Panc1 (cell line): ENCODE measurements at regions not wholly inside any gene's neighbourhood (a gene's known extent, or its start where the extent isn't known, plus 50 kb on each side); places are given as distances from the start of the nearest gene placed in this dataset.

Source experiments
- POLR2AphosphoS5 ChIP-seq: IDR thresholded peaks from 2 replicates; pipeline ENCODE4 v1.6.1; 2012; ENCODE audit warnings: mild to moderate bottlenecking, low read depth, low read length, moderate library complexity
- SIN3A ChIP-seq: IDR thresholded peaks from 2 replicates; pipeline ENCODE4 v1.6.1; 2012; ENCODE audit warnings: low read depth, mild to moderate bottlenecking, low read length, moderate library complexity, borderline replicate concordance; ENCODE audit not compliant: insufficient read depth
- TCF7L2 ChIP-seq: IDR thresholded peaks from 2 replicates; pipeline ENCODE4 v1.6.1; 2011; ENCODE audit warnings: mild to moderate bottlenecking, low read depth, low read length, inconsistent platforms
- TF ChIP-seq, protein P1 (sequence below): fragments of 450-650 bp; IDR thresholded peaks from 2 replicates; pipeline ENCODE4 v1.5.1; 2017; ENCODE audit warnings: mild to moderate bottlenecking
- TF ChIP-seq, protein P2 (sequence below), 2 experiments: IDR thresholded peaks; 2 replicates each; pipeline ENCODE4 v1.6.1; 2011 to 2012; ENCODE audit warnings: low read depth in 2 of 2, control low read depth in 1 of 2, low read length in 1 of 2, mild to moderate bottlenecking in 1 of 2, moderate library complexity in 1 of 2; ENCODE audit not compliant: insufficient read depth in 1 of 2

DNA sequence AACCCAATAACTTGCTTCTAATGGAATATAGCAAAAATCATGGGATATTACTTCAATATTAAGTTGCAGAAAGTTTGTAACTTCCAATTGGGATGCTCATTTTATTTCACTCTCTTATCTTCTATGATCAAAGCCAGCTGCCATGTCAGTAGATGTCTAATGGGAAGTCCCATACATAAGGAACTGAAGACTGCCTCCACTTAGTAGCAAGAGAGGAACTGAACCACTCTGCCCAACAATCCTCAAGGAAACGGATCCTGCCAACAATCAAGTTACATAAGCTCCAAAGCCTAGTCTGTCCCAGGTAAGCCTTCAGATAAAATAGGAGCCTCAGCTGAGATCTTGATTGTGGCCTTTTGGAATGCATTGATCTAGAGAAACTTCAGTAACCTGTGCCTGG lies 431.5 kb upstream of the PCDH15 start:
- TF ChIP-seq, protein P1, sequence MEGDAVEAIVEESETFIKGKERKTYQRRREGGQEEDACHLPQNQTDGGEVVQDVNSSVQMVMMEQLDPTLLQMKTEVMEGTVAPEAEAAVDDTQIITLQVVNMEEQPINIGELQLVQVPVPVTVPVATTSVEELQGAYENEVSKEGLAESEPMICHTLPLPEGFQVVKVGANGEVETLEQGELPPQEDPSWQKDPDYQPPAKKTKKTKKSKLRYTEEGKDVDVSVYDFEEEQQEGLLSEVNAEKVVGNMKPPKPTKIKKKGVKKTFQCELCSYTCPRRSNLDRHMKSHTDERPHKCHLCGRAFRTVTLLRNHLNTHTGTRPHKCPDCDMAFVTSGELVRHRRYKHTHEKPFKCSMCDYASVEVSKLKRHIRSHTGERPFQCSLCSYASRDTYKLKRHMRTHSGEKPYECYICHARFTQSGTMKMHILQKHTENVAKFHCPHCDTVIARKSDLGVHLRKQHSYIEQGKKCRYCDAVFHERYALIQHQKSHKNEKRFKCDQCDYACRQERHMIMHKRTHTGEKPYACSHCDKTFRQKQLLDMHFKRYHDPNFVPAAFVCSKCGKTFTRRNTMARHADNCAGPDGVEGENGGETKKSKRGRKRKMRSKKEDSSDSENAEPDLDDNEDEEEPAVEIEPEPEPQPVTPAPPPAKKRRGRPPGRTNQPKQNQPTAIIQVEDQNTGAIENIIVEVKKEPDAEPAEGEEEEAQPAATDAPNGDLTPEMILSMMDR, result no peak
- TF ChIP-seq POLR2AphosphoS5, result no peak
- TF ChIP-seq, protein P2, sequence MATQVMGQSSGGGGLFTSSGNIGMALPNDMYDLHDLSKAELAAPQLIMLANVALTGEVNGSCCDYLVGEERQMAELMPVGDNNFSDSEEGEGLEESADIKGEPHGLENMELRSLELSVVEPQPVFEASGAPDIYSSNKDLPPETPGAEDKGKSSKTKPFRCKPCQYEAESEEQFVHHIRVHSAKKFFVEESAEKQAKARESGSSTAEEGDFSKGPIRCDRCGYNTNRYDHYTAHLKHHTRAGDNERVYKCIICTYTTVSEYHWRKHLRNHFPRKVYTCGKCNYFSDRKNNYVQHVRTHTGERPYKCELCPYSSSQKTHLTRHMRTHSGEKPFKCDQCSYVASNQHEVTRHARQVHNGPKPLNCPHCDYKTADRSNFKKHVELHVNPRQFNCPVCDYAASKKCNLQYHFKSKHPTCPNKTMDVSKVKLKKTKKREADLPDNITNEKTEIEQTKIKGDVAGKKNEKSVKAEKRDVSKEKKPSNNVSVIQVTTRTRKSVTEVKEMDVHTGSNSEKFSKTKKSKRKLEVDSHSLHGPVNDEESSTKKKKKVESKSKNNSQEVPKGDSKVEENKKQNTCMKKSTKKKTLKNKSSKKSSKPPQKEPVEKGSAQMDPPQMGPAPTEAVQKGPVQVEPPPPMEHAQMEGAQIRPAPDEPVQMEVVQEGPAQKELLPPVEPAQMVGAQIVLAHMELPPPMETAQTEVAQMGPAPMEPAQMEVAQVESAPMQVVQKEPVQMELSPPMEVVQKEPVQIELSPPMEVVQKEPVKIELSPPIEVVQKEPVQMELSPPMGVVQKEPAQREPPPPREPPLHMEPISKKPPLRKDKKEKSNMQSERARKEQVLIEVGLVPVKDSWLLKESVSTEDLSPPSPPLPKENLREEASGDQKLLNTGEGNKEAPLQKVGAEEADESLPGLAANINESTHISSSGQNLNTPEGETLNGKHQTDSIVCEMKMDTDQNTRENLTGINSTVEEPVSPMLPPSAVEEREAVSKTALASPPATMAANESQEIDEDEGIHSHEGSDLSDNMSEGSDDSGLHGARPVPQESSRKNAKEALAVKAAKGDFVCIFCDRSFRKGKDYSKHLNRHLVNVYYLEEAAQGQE (IDR thresholded peaks at IDR 0.05; ENCODE audit: insufficient read depth in 1 of 2, low read depth in 2 of 2, low read length in 1 of 2), result no peak
- no peak for TF ChIP-seq SIN3A
- TF ChIP-seq TCF7L2, result no peak
